GM19395 (cell line): ENCODE measurements at regions not wholly inside any gene's neighbourhood (a gene's known extent, or its start where the extent isn't known, plus 50 kb on each side); places are given as distances from the start of the nearest gene placed in this dataset.

Experiments used
- ATAC-seq: cut with Tn5 transposase; IDR thresholded peaks from one replicate; pipeline ENCODE4 v1.9.1; 2021; ENCODE audit warnings: mild to moderate bottlenecking, moderate library complexity; ENCODE audit not compliant: unreplicated experiment

DNA sequence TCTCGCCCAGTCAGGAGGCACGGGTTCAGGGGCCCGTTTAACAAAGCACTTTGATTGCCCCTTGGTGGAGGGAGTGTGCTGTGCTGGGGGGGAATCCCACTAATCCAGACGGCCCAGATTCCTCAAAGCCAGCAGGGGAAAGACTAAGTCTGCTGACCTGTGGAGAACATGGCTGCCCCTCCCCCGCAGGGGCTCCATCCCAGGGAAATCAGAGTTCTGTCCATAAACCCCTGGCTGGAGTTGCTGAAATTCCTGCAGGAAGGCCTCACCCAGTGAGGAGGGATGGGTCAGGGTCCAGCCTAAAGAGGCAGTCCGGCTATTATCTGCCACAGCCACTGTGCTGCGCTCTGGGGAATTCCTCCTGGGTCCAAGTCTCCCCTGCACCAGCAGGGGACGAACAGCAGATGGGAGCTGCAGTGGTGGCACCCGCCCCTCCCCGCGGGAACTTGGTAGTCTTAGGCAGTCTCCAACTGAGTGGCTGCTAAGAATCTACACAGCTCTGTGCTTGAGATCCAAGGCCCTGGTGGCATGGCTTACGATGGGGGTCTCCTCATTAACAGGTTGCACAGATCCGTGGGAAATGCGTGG lies 174.0 kb upstream of the DAB2 start:
- ATAC-seq: no peak

GRCh38 chr5:39588179-39588578 lies 163.4 kb upstream of the DAB2 start:
- ATAC-seq: no peak

- ATAC-seq: no peak
These were observed 162.9 kb upstream of the DAB2 start for GRCh38 chr5:39587675-39588074.

DNA sequence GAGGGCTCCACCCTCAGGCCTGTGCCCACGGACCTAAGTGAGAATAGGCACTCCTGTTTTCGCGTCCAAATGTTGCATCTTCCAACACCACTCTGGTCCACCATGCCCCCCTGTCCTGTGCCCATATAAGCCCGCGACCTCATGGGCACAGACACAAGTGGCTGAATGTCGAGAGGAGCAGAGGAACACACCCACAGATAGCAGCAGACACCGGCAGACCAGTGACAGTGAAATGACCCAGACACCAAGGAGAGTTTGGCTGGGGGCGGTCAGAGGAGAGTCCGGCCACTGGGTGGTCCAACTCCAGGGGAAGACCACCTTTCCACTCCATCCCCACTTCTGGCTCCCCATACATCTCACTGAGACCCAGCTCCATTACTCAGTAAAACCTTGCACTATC lies 161.4 kb upstream of the DAB2 start:
- ATAC-seq: no peak

- ATAC-seq: no peak
These were observed 160.1 kb upstream of the DAB2 start for GRCh38 chr5:39584927-39585326.

DNA sequence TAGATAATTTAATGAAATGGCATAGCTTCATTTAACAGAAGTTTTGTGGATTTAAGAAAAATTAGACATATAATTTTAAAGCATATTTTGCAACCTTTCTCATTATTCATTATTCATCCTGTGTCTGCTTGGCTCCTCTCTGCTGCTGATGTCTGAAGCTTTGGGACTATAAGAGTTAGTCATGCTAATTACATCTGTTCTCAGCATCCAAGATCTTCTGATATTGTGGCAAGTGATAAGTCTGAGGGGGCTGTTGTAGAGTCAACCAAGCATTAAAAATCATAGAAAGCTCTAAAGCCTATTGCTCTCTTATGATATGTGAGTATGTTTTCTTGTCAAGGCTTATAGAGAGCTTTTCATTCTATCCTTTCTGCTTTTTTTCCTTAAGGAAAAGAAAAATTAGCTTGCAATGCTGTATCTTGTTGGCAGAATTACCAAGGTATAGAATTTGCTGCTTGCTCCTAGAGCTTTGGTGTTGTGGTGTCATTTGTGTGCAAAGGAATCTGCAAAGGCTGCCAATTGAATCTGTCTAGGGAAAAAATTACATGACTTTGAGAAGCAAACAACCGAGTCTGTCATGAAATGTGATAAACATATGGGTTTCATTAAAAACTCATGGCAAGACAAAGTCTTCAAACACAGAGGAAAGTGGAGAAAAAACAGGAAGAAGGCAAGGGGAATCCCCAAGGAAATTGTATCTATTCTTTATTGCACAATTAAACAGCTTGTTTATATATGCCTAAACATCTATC lies 156.1 kb upstream of the DAB2 start:
- no peak for ATAC-seq

- no peak for ATAC-seq
These were observed 155.0 kb upstream of the DAB2 start for GRCh38 chr5:39579750-39580149.

DNA sequence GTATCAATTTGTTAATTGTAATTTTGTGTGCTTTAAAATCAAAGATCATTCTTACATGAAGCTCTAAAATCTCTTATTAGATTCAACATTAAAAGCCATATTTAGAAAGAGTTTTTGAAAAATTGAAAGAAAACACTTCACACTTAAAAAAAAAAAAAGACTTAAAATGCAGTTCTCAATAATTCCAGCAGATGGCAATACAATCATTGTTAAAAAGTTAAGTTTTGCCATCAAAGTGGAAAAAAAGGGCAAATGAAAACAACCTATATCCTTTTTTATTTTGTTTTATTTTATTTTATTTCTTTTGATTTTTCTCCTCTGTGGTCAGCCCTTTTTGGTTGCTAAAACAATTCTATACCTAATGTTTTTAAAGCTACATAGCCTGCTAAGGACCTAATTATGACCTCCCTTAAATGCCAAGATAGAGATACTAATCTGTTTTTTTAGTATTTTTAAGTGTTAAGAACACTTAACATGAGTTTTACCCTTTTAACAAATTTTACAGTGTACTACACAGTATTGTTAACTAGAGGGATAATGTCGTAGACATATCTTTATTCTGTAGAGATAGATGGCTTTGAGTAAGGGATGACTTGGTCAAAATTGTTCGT lies 154.2 kb upstream of the DAB2 start:
- ATAC-seq: no peak

DNA sequence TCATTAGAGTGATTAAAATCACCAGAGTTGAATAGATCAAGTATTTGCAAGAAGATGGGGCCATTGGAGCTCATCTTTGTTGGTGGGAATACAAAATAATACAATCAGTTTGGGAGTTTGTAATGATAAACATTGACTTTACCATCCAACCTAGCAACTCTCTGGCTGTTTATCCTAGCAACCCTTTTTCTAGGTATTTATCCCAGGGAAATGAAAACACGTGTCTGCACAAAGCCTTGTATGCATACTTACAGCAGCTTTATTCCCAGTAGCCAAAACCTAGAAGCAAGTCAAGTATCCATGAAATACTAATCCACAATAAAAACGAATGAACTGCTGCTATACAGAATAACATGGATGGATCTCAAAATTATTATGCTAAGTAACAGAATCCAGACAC lies 152.7 kb upstream of the DAB2 start:
- no peak for ATAC-seq

- ATAC-seq: peak; percentile 67
These were observed 145.7 kb upstream of the DAB2 start for GRCh38 chr5:39570403-39571027.

GRCh38 chr5:39569857-39570256 lies 145.1 kb upstream of the DAB2 start:
- no peak for ATAC-seq

GRCh38 chr5:39566891-39567290 lies 142.1 kb upstream of the DAB2 start:
- no peak for ATAC-seq

DNA sequence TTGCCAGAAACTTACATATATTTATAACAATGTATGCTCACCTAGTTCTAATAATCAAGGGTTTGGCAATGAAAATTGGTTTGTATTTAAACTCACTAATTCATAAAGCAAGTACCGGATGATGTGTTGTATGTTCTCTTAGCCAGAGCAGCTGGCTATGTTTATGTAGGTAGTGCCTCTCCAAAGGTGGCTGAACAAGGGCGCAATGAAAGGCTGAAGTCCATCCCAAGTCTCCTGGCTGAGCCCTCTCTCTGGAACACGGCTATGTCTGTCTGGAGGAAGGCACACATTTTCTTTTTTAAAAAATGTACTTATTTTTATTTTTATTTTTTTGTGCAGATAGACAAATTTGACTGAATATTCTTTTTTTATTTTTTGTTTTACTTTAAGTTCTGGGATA lies 141.2 kb upstream of the DAB2 start:
- no peak for ATAC-seq

DNA sequence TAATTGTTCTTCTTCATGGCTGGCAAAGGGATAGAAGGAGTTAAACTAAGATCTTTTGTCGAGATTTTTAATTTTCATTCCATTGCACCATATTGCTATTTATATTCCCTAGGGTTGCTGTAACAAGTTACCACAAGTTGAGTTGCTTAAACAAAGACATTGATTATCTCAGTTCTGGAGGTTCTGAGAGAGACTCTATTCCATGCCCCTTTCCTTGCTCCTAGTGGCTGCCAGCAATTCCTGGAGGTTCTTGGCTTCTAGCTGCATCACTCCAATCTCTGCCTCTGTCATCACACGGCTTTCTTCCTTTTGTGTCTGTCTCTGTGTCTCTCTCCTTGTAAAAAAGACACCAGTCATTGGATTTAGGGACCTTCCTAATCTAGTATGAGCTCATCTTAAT lies 136.6 kb upstream of the DAB2 start:
- ATAC-seq: no peak

DNA sequence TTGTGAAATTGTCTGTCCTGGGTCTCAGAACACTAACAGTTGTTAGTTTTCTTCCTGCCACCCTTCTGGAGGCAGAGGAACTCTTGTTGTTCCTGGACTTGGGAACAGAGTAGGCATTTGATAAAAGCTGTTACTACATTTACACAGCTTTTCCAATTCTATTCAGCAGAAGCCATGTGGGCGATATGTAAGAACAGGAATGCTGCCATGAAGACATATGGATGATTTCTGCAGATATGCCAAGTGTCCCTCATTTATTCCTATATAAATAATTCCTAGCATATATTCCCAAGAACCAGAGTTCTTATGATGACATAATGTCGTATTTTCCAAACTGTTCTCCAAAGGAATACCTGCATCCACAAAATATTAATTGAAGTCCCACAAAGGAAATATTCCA lies 135.9 kb upstream of the DAB2 start:
- ATAC-seq: no peak

DNA sequence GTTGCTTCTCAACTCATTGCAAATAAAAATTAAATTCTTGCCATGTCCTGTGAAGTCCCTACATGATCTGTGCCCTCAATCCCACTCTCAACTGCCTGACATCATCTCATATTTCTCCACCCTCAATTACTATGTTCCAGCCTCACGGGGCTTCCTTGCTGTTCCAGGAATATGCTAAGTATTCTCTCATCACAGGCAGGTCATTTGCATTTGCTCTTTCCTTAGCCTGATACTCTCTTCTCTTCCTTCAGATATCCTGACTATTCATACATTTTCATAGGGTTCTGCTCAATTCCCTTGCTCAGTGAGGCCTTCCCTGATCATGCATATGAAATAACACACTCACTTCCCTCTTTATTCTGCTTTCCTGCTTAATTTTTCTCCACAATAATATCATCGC lies 135.1 kb upstream of the DAB2 start:
- ATAC-seq: no peak

- ATAC-seq: no peak
These were observed 133.8 kb upstream of the DAB2 start for GRCh38 chr5:39558541-39558940.

- no peak for ATAC-seq
These were observed 131.0 kb upstream of the DAB2 start for GRCh38 chr5:39555788-39556187.

- ATAC-seq: no peak
These were observed 122.9 kb upstream of the DAB2 start for GRCh38 chr5:39547553-39548154.

GRCh38 chr5:39544941-39545340 lies 120.2 kb upstream of the DAB2 start:
- no peak for ATAC-seq

DNA sequence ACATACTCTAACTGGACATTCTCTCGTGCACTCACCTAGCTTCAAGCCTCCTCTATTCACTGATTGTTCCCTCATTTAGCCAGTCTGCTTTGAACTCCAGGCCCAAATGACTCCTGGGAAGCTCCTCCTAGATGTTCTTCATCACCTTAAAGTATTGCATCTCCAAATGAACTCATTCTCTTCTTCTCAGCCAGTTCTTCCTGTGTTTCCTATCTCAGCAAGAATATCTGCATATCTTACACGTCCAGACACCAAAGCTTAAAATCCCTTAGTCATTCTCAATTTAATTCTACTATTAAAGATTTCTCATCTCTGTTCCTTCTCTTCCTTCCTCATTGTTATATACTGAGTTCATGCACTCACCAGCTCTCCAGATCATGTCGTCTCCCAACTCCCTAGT lies 118.6 kb upstream of the DAB2 start:
- no peak for ATAC-seq
